ENCODE measurements at regions not wholly inside any gene's neighbourhood (a gene's known extent, or its start where the extent isn't known, plus 50 kb on each side); places are given as distances from the start of the nearest gene placed in this dataset.

- no peak for TF ChIP-seq PKNOX1 (IDR thresholded peaks at IDR 0.05)
- no peak for TF ChIP-seq ZNF639 (CRISPR knock-in tag; conservative IDR thresholded peaks at IDR 0.05 in 1 of 2, IDR thresholded peaks at IDR 0.05 in 1 of 2)
- TF ChIP-seq NEUROD1 (IDR thresholded peaks at IDR 0.05; ENCODE audit: borderline replicate concordance, low read depth, low read length, partially characterized antibody), result no peak
- no peak for TF ChIP-seq ZNF655 (CRISPR knock-in tag; IDR thresholded peaks at IDR 0.05)
- no peak for TF ChIP-seq NCOR1 (IDR thresholded peaks at IDR 0.05)
- no peak for TF ChIP-seq ELK1 (CRISPR knock-in tag; IDR thresholded peaks at IDR 0.05)
- no peak for TF ChIP-seq LCOR (CRISPR knock-in tag; IDR thresholded peaks at IDR 0.05)
- TF ChIP-seq CTCF (IDR thresholded peaks at IDR 0.05 in 2 of 3, conservative IDR thresholded peaks at IDR 0.05 in 1 of 3; ENCODE audit: insufficient read depth in 2 of 3, low read depth in 1 of 3, low read length in 3 of 3), result no peak
- no peak for TF ChIP-seq ZNF609 (CRISPR knock-in tag; IDR thresholded peaks at IDR 0.05; ENCODE audit: borderline replicate concordance)
Observed at GRCh38 chr2:62440281-62440946, 65.6 kb downstream of the TMEM17 start.
